GM12878 (cell line): ENCODE measurements at regions not wholly inside any gene's neighbourhood (a gene's known extent, or its start where the extent isn't known, plus 50 kb on each side); places are given as distances from the start of the nearest gene placed in this dataset.

ENCODE experiments used
- ATF7 ChIP-seq: fragments of 450-650 bp; IDR thresholded peaks from 2 replicates; pipeline ENCODE4 v1.6.1; 2016; ENCODE audit warnings: low read depth, mild to moderate bottlenecking
- BMI1 ChIP-seq: fragments of 450-650 bp; IDR thresholded peaks from 2 replicates; pipeline ENCODE4 v1.6.1; 2016; ENCODE audit warnings: mild to moderate bottlenecking, moderate library complexity, borderline replicate concordance
- CBFB ChIP-seq: IDR thresholded peaks from 2 replicates; pipeline ENCODE4 v1.6.1; 2016; ENCODE audit warnings: antibody characterized with exemption, low read depth
- ETV6 ChIP-seq, 2 experiments: fragments of 450-650 bp in 1 of 2; IDR thresholded peaks in 1 of 2; conservative IDR thresholded peaks in 1 of 2; 2 replicates each; pipeline ENCODE4 v1.6.1; 2014; ENCODE audit warnings: antibody characterized with exemption in 1 of 2, borderline replicate concordance in 1 of 2, low read depth in 1 of 2, mild to moderate bottlenecking in 1 of 2, moderate library complexity in 1 of 2
- EZH2 ChIP-seq: IDR thresholded peaks from 2 replicates; pipeline ENCODE4 v1.6.1; 2012; ENCODE audit warnings: low read depth, mild to moderate bottlenecking, control low read depth, inconsistent platforms, low read length, borderline replicate concordance; ENCODE audit not compliant: control insufficient read depth
- FOS ChIP-seq: IDR thresholded peaks from 3 replicates; pipeline ENCODE4 v1.6.1; 2011; ENCODE audit warnings: borderline replicate concordance; ENCODE audit not compliant: insufficient read length; ENCODE audit errors: extremely low read depth
- FOXK2 ChIP-seq: fragments of 450-650 bp; IDR thresholded peaks from 2 replicates; pipeline ENCODE4 v1.6.1; 2017; ENCODE audit warnings: mild to moderate bottlenecking, moderate library complexity
- HDGF ChIP-seq: fragments of 450-650 bp; IDR thresholded peaks from 2 replicates; pipeline ENCODE4 v1.6.1; 2016; ENCODE audit warnings: antibody characterized with exemption
- JUND ChIP-seq: IDR thresholded peaks from 2 replicates; pipeline ENCODE4 v1.6.1; 2012; ENCODE audit warnings: low read depth, mild to moderate bottlenecking, low read length, improper control_type of control experiment, moderate library complexity
- MEF2A ChIP-seq: IDR thresholded peaks from 2 replicates; pipeline ENCODE4 v1.6.1; 2011; ENCODE audit warnings: low read depth, mild to moderate bottlenecking, low read length, moderate library complexity; ENCODE audit not compliant: insufficient read depth
- MEF2B ChIP-seq: fragments of 450-650 bp; IDR thresholded peaks from 2 replicates; pipeline ENCODE4 v1.6.1; 2018; ENCODE audit warnings: mild to moderate bottlenecking, moderate library complexity; ENCODE audit not compliant: partially characterized antibody, poor library complexity, severe bottlenecking
- MYB ChIP-seq: fragments of 150-350 bp; IDR thresholded peaks from 2 replicates; pipeline ENCODE4 v1.6.1; 2014; ENCODE audit warnings: mild to moderate bottlenecking, low read depth, low read length, borderline replicate concordance
- NFIC ChIP-seq: IDR thresholded peaks from 2 replicates; pipeline ENCODE4 v1.6.1; 2012; ENCODE audit warnings: low read depth, mild to moderate bottlenecking, inconsistent platforms, low read length, moderate library complexity
- NR2F1 ChIP-seq: fragments of 450-650 bp; conservative IDR thresholded peaks from 2 replicates; pipeline ENCODE4 v1.6.1; 2017; ENCODE audit warnings: mild to moderate bottlenecking
- NRF1 ChIP-seq: conservative IDR thresholded peaks from 2 replicates; pipeline ENCODE4 v1.6.1; 2011; ENCODE audit warnings: mild to moderate bottlenecking, low read depth, low read length, improper control_type of control experiment
- POLR2AphosphoS2 ChIP-seq: IDR thresholded peaks from 2 replicates; pipeline ENCODE4 v1.6.1; 2011; ENCODE audit warnings: low read depth, mild to moderate bottlenecking, low read length, improper control_type of control experiment, moderate library complexity
- RAD21 ChIP-seq: IDR thresholded peaks from 2 replicates; pipeline ENCODE4 v1.6.1; 2011; ENCODE audit warnings: mild to moderate bottlenecking, low read depth, low read length, moderate library complexity; ENCODE audit not compliant: insufficient read depth
- RELA ChIP-seq: fragments of 450-650 bp; IDR thresholded peaks from 2 replicates; pipeline ENCODE4 v1.8.0; 2014; ENCODE audit warnings: borderline replicate concordance; ENCODE audit not compliant: partially characterized antibody
- RUNX3 ChIP-seq: IDR thresholded peaks from 2 replicates; pipeline ENCODE4 v1.6.1; 2012; ENCODE audit warnings: low read length, inconsistent platforms
- SIN3A ChIP-seq: IDR thresholded peaks from 2 replicates; pipeline ENCODE4 v1.6.1; 2012; ENCODE audit warnings: low read depth, low read length, improper control_type of control experiment
- SREBF2 ChIP-seq: IDR thresholded peaks from 2 replicates; pipeline ENCODE4 v1.6.1; 2012; ENCODE audit warnings: mild to moderate bottlenecking, low read length
- STAT1 ChIP-seq: fragments of 450-650 bp; conservative IDR thresholded peaks from 2 replicates; pipeline ENCODE4 v1.6.1; 2014; ENCODE audit warnings: antibody characterized with exemption, mild to moderate bottlenecking
- STAT3 ChIP-seq: IDR thresholded peaks from 2 replicates; pipeline ENCODE4 v1.6.1; 2011; ENCODE audit warnings: low read depth, low read length, improper control_type of control experiment
- TAF1 ChIP-seq: IDR thresholded peaks from 2 replicates; pipeline ENCODE4 v1.6.1; 2011; ENCODE audit warnings: mild to moderate bottlenecking, low read depth, low read length, borderline replicate concordance
- TCF3 ChIP-seq: IDR thresholded peaks from 2 replicates; pipeline ENCODE4 v1.6.1; 2012; ENCODE audit warnings: low read depth, mild to moderate bottlenecking, low read length, borderline replicate concordance; ENCODE audit not compliant: insufficient read depth
- ZSCAN29 ChIP-seq: fragments of 450-650 bp; IDR thresholded peaks from 2 replicates; pipeline ENCODE4 v1.6.1; 2017; ENCODE audit warnings: mild to moderate bottlenecking, moderate library complexity
- TF ChIP-seq, protein P1 (sequence below): IDR thresholded peaks from 2 replicates; pipeline ENCODE4 v1.6.1; 2011; ENCODE audit warnings: borderline replicate concordance, low read depth, mild to moderate bottlenecking, moderate library complexity, mixed read lengths, low read length; ENCODE audit not compliant: insufficient read depth; ENCODE audit errors: extremely low read length
- TF ChIP-seq, protein P2 (sequence below): fragments of 150-350 bp; IDR thresholded peaks from 2 replicates; pipeline ENCODE4 v1.6.1; 2016; ENCODE audit warnings: low read depth, low read length

DNA sequence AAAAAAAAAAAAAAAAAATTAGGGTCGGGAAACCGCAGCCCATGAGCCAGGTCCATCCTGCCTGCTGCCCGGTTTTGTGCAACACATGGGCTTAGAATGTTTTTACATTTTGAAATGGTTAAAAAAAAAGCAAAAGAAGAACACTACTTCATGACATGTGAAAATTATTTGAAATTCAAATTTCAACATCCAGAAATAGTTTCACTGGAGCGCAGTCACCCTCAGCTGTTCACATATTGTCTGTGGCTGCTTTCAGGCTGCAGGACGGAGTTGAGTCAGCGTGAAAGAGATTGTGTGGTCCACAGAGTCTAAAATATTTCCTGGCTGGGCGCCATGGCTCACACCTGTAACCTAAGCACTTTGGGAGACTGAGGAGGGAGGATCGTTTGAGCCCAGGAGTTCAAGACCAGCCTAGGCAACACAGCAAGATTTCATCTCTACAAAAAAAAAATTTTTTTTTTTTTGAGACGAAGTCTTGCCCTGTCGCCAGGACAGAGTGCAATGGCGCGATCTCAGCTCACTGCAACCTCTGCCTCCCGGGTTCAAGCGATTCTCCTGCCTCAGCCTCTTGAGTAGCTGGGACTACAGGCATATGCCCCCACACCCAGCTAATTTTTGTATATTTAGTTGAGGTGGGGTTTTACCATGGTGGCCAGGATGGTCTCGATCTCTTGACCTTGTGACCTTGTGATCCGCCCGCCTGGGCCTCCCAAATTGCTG lies 63.9 kb upstream of the ECHDC3 start (continued):
- TF ChIP-seq MYB = no peak
- no peak for TF ChIP-seq STAT3
- peak; percentile 84 for TF ChIP-seq JUND
- peak; percentile 68 for TF ChIP-seq CBFB
- peak; percentile 91 for TF ChIP-seq TCF3
- no peak for TF ChIP-seq RELA
- TF ChIP-seq FOXK2 = no peak
- TF ChIP-seq MEF2A = peak; percentile 98
- TF ChIP-seq HDGF = no peak
- TF ChIP-seq, protein P1, sequence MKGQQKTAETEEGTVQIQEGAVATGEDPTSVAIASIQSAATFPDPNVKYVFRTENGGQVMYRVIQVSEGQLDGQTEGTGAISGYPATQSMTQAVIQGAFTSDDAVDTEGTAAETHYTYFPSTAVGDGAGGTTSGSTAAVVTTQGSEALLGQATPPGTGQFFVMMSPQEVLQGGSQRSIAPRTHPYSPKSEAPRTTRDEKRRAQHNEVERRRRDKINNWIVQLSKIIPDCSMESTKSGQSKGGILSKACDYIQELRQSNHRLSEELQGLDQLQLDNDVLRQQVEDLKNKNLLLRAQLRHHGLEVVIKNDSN = no peak
- TF ChIP-seq SIN3A = no peak
- no peak for TF ChIP-seq SREBF2
- TF ChIP-seq RAD21 = peak; percentile 40
- TF ChIP-seq FOS = no peak
- no peak for TF ChIP-seq STAT1
- TF ChIP-seq, protein P2, sequence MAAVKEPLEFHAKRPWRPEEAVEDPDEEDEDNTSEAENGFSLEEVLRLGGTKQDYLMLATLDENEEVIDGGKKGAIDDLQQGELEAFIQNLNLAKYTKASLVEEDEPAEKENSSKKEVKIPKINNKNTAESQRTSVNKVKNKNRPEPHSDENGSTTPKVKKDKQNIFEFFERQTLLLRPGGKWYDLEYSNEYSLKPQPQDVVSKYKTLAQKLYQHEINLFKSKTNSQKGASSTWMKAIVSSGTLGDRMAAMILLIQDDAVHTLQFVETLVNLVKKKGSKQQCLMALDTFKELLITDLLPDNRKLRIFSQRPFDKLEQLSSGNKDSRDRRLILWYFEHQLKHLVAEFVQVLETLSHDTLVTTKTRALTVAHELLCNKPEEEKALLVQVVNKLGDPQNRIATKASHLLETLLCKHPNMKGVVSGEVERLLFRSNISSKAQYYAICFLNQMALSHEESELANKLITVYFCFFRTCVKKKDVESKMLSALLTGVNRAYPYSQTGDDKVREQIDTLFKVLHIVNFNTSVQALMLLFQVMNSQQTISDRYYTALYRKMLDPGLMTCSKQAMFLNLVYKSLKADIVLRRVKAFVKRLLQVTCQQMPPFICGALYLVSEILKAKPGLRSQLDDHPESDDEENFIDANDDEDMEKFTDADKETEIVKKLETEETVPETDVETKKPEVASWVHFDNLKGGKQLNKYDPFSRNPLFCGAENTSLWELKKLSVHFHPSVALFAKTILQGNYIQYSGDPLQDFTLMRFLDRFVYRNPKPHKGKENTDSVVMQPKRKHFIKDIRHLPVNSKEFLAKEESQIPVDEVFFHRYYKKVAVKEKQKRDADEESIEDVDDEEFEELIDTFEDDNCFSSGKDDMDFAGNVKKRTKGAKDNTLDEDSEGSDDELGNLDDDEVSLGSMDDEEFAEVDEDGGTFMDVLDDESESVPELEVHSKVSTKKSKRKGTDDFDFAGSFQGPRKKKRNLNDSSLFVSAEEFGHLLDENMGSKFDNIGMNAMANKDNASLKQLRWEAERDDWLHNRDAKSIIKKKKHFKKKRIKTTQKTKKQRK = no peak
- peak; percentile 94 for TF ChIP-seq NFIC
- TF ChIP-seq BMI1 = no peak
- TF ChIP-seq ATF7 = peak; percentile 82
- TF ChIP-seq POLR2AphosphoS2 = no peak
- peak; percentile 16; the same call in 1 of the 2 replicates for TF ChIP-seq TAF1
- peak; percentile 92 for TF ChIP-seq RUNX3
- peak; percentile 94 for TF ChIP-seq MEF2B
- peak; percentile 64 for TF ChIP-seq NR2F1
- no peak for TF ChIP-seq ZSCAN29
- no peak for TF ChIP-seq NRF1
- TF ChIP-seq EZH2 = no peak
- peak in 1 of 2 experiments; percentile 83; a peak in 1 of 4 replicates for TF ChIP-seq ETV6 (conservative IDR thresholded peaks at IDR 0.05 in 1 of 2, IDR thresholded peaks at IDR 0.05 in 1 of 2; ENCODE audit: borderline replicate concordance in 1 of 2, low read depth in 1 of 2)
